ENCODE measurements at regions not wholly inside any gene's neighbourhood (a gene's known extent, or its start where the extent isn't known, plus 50 kb on each side); places are given as distances from the start of the nearest gene placed in this dataset.

DNA sequence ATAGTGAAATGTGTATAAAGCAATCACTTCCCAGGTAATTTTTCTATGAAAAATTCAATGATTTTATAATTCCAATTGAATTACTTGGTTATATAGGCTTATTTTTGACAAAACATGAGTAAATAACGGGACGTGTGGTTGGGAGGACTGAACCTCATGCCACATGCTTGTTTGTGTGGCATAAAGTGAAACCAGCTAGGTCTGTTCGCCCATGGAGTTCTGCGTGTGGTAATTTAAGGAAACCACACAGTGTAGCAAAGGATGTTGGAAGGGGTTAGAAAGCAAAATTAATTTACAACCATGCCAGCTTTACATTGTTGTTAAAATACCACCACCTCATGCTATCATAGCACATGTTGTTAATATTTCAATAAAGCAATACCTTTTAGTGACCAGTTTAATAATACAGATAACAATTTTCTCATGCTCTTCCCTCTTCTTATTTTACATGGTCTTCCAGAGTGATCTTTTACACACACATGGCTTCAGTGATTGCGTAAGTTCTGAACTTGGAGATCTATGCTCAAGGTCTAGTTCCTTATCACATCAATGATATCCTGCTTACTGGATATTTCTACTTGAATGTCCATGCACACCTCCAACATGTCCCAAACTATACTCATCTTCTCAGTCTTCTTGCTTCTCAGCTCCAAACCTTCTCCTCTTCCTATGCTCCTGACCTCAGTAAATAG, 156.4 kb upstream of the ITGA4 start:
- H3K4me1 Mint-ChIP-seq, result peaks cover 22% of the 10 kb centered on the region
- DNase-seq (ENCODE audit: low spot score in 2 of 2) (no peak), ATAC-seq (ENCODE audit: low read depth) (no peak)
- no peak overlapping the region for H3K4me3 Mint-ChIP-seq
- no peaks in the 10 kb centered on the region for H3K27me3 Mint-ChIP-seq
- peaks cover 10% of the 10 kb centered on the region for H3K9me3 Mint-ChIP-seq
- no peak overlapping the region for H3K27ac Mint-ChIP-seq
- H3K36me3 Mint-ChIP-seq, result peaks cover 3% of the 10 kb centered on the region

GRCh38 chr2:181304011-181304844, 153.0 kb upstream of the ITGA4 start:
- H3K9me3 Mint-ChIP-seq, result no peaks in the 10 kb centered on the region
- peaks cover 45% of the 10 kb centered on the region for H3K4me1 Mint-ChIP-seq
- H3K27me3 Mint-ChIP-seq, result no peaks in the 10 kb centered on the region
- no peaks in the 10 kb centered on the region for H3K36me3 Mint-ChIP-seq
- peak; percentile 53 to 55 for DNase-seq (ENCODE audit: low spot score in 2 of 2)
- ATAC-seq (ENCODE audit: low read depth), result peak; percentile 80
- H3K4me3 Mint-ChIP-seq, result peak overlapping the region; percentile 30
- peak overlapping the region; percentile 95 for H3K27ac Mint-ChIP-seq

DNA sequence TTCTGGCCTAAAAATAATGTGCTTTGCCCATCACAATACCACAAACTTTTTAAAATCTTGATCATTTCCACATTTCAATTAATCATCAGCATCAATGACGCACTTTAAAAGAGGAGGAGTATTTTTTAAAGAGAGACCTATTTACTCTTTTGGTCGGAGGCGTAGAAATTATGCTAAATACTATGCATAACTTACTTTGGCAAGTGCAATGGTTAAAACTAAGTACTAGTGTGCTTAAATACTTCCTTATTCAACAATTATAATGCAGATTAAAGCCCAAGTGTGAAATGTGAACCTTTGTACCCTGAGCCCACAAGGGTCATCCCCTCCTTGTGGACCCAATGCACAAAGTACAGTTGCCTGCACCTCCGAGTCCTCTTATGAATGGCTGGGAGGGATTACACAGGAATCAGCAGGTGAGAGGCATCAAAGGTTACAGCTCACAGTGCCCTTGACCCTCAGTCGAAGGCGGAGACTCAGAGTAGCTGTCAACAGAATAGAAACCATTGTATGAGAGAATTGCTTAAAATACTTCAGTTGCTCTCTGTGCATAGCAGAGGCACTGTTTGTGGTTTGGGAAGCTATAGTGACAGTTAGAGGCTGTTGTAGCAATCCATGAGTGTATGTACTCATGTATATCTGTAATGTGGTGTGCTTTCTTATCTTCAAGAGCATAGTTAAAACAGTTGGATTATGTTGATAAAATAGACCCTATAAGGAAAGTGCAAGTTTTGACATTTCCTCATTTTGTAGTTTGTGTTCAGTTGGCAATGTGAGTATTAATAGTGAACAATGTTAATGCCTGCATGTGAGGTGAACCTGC, 151.7 kb upstream of the ITGA4 start:
- no peaks in the 10 kb centered on the region for H3K36me3 Mint-ChIP-seq
- H3K27me3 Mint-ChIP-seq, result no peaks in the 10 kb centered on the region
- H3K4me3 Mint-ChIP-seq, result peak overlapping the region; percentile 51
- H3K4me1 Mint-ChIP-seq, result peaks cover 50% of the 10 kb centered on the region
- ATAC-seq (ENCODE audit: low read depth) (peak; percentile 50), DNase-seq (ENCODE audit: low spot score in 2 of 2) (no peak)
- no peaks in the 10 kb centered on the region for H3K9me3 Mint-ChIP-seq
- H3K27ac Mint-ChIP-seq, result peak overlapping the region; percentile 95

DNA sequence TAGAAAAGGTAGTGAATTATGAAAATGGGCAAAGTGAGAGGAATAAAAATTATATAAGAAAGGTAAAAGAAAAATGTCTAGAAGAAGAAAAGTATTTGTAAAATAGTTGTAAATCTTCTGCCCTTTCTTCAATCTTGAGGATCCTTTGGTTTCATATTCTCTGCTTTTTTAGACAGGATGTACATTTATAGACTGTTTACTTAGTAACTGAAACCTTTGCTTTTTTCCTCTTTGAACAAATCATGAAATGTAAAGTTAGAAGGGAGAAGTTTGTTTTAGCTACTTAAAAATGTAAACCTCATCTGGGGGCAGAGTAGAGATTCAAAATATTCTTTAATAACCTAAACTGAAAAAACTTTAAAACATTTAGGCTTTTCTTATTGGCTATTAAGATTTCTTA, 150.4 kb upstream of the ITGA4 start:
- no peaks in the 10 kb centered on the region for H3K36me3 Mint-ChIP-seq
- no peaks in the 10 kb centered on the region for H3K27me3 Mint-ChIP-seq
- peak; percentile 26 for ATAC-seq (ENCODE audit: low read depth)
- no peaks in the 10 kb centered on the region for H3K9me3 Mint-ChIP-seq
- peak overlapping the region; percentile 95 for H3K27ac Mint-ChIP-seq
- H3K4me3 Mint-ChIP-seq, result peak overlapping the region; percentile 47
- no peak for DNase-seq (ENCODE audit: low spot score in 2 of 2)
- peaks cover 45% of the 10 kb centered on the region for H3K4me1 Mint-ChIP-seq

- ATAC-seq (ENCODE audit: low read depth) (no peak), DNase-seq (ENCODE audit: low spot score in 2 of 2) (no peak)
- Mint-ChIP-seq H3K4me1 (peaks cover 52% of the 10 kb centered on the region), H3K36me3 (no peaks in the 10 kb centered on the region), H3K27me3 (no peaks in the 10 kb centered on the region), H3K27ac (peak overlapping the region; percentile 95), H3K4me3 (peak overlapping the region; percentile 27), H3K9me3 (no peaks in the 10 kb centered on the region)
Observed at GRCh38 chr2:181307203-181307991, 149.8 kb upstream of the ITGA4 start.

- H3K36me3 Mint-ChIP-seq, result no peaks in the 10 kb centered on the region
- H3K9me3 Mint-ChIP-seq, result peaks cover 2% of the 10 kb centered on the region
- H3K4me1 Mint-ChIP-seq, result peaks cover 59% of the 10 kb centered on the region
- H3K4me3 Mint-ChIP-seq, result peak overlapping the region; percentile 52
- no peak for DNase-seq (ENCODE audit: low spot score in 2 of 2)
- H3K27ac Mint-ChIP-seq, result peak overlapping the region; percentile 95
- peak; percentile 23 for ATAC-seq (ENCODE audit: low read depth)
- H3K27me3 Mint-ChIP-seq, result no peaks in the 10 kb centered on the region
Observed at GRCh38 chr2:181308766-181309515, 148.2 kb upstream of the ITGA4 start.

DNA sequence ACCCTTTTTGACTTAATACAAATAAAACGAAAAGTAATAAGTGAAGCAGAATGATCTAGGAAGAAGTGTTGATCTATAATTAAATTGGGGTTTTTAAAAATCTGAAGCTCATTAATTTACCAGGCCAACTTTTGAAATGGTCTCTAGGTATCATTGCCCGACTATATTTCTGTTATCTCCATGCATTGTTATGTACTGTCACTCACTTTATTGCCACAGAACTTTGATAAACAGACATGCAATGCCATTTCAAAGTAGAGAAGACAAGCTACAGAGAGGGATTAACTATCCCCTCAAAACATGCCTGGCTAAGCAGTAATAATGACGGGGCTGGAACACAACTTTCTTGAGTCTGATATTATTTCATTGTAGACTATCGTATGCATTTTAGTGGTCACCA, 147.6 kb upstream of the ITGA4 start:
- H3K27me3 Mint-ChIP-seq, result no peaks in the 10 kb centered on the region
- peaks cover 59% of the 10 kb centered on the region for H3K4me1 Mint-ChIP-seq
- H3K9me3 Mint-ChIP-seq, result peaks cover 2% of the 10 kb centered on the region
- peak overlapping the region; percentile 52 for H3K4me3 Mint-ChIP-seq
- ATAC-seq (ENCODE audit: low read depth) (no peak), DNase-seq (ENCODE audit: low spot score in 2 of 2) (no peak)
- H3K36me3 Mint-ChIP-seq, result no peaks in the 10 kb centered on the region
- H3K27ac Mint-ChIP-seq, result peak overlapping the region; percentile 95

DNA sequence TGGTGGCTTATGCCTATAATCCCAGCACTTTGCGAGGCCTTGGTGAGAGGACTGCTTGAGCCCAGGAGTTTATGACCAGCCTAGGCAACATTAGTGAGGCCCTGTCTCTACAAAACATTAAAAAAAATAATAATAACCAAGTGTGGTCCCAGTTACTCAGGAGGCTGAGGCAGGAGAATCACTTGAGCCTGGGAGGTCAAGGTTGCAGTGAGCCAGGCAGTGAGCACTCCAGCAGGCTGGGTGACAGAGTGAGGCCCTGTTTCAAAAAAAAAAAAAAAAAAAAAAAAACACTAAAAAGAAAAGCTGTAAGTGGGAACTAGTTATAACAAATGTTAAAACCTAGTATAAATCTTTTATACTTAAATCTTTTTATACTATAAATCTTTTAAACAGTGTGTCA, 146.2 kb upstream of the ITGA4 start:
- no peak overlapping the region for H3K27ac Mint-ChIP-seq
- no peaks in the 10 kb centered on the region for H3K27me3 Mint-ChIP-seq
- H3K4me3 Mint-ChIP-seq, result no peak overlapping the region
- H3K36me3 Mint-ChIP-seq, result no peaks in the 10 kb centered on the region
- H3K9me3 Mint-ChIP-seq, result peaks cover 2% of the 10 kb centered on the region
- DNase-seq (ENCODE audit: low spot score in 2 of 2) (no peak), ATAC-seq (ENCODE audit: low read depth) (no peak)
- peaks cover 48% of the 10 kb centered on the region for H3K4me1 Mint-ChIP-seq

GRCh38 chr2:181311837-181312236, 145.3 kb upstream of the ITGA4 start:
- Mint-ChIP-seq H3K27me3 (no peaks in the 10 kb centered on the region), H3K4me3 (peak overlapping the region; percentile 75), H3K9me3 (peaks cover 2% of the 10 kb centered on the region), H3K4me1 (peaks cover 42% of the 10 kb centered on the region), H3K27ac (peak overlapping the region; percentile 97), H3K36me3 (no peaks in the 10 kb centered on the region)
- peak in 1 of 2 donors; percentile 30 for DNase-seq (ENCODE audit: low spot score in 2 of 2)
- peak; percentile 61 for ATAC-seq (ENCODE audit: low read depth)

DNA sequence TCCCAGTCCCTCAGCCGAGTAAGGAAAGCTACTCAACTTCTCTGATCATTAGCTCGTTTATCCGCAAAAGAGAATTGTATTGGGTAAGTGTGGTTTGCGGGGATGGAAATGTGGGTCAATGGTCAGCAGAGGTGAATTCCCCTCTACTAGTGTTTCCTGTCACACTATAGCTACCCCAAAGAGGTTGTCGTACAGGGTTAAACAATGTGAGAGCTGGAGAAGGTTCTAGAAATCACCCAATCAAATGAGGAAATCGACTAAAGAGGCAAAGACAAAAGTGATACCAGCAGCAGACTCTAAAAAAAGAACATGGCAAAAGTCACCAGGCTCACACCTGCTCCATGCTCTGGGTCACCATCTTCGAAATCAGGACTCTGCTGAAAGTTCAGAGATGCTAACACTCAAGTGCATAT, 144.7 kb upstream of the ITGA4 start:
- Mint-ChIP-seq H3K27me3 (no peaks in the 10 kb centered on the region), H3K27ac (peak overlapping the region; percentile 97), H3K4me3 (peak overlapping the region; percentile 75), H3K36me3 (no peaks in the 10 kb centered on the region), H3K4me1 (peaks cover 38% of the 10 kb centered on the region), H3K9me3 (peaks cover 2% of the 10 kb centered on the region)
- DNase-seq (ENCODE audit: low spot score in 2 of 2) (peak; percentile 27 to 45), ATAC-seq (ENCODE audit: low read depth) (peak; percentile 70)

GRCh38 chr2:181313845-181314244, 143.3 kb upstream of the ITGA4 start:
- H3K27ac Mint-ChIP-seq, result peak overlapping the region; percentile 97
- H3K4me1 Mint-ChIP-seq, result peaks cover 30% of the 10 kb centered on the region
- H3K4me3 Mint-ChIP-seq, result no peak overlapping the region
- no peak for DNase-seq (ENCODE audit: low spot score in 2 of 2)
- ATAC-seq (ENCODE audit: low read depth), result no peak
- H3K27me3 Mint-ChIP-seq, result no peaks in the 10 kb centered on the region
- H3K36me3 Mint-ChIP-seq, result no peaks in the 10 kb centered on the region
- H3K9me3 Mint-ChIP-seq, result peaks cover 2% of the 10 kb centered on the region

- no peak overlapping the region for H3K4me3 Mint-ChIP-seq
- H3K36me3 Mint-ChIP-seq, result no peaks in the 10 kb centered on the region
- peaks cover 23% of the 10 kb centered on the region for H3K4me1 Mint-ChIP-seq
- ATAC-seq (ENCODE audit: low read depth) (no peak), DNase-seq (ENCODE audit: low spot score in 2 of 2) (no peak)
- peaks cover 2% of the 10 kb centered on the region for H3K9me3 Mint-ChIP-seq
- H3K27ac Mint-ChIP-seq, result peak overlapping the region; percentile 97
- H3K27me3 Mint-ChIP-seq, result no peaks in the 10 kb centered on the region
Observed at GRCh38 chr2:181314551-181314950, 142.6 kb upstream of the ITGA4 start.

- ATAC-seq (ENCODE audit: low read depth) (no peak), DNase-seq (ENCODE audit: low spot score in 2 of 2) (no peak)
- peaks cover 15% of the 10 kb centered on the region for H3K4me1 Mint-ChIP-seq
- no peaks in the 10 kb centered on the region for H3K36me3 Mint-ChIP-seq
- H3K27ac Mint-ChIP-seq, result no peak overlapping the region
- peaks cover 2% of the 10 kb centered on the region for H3K9me3 Mint-ChIP-seq
- H3K4me3 Mint-ChIP-seq, result no peak overlapping the region
- H3K27me3 Mint-ChIP-seq, result no peaks in the 10 kb centered on the region
Observed at GRCh38 chr2:181317511-181317910, 139.7 kb upstream of the ITGA4 start.

Measured in memory B cell (primary cell).